Hepatocyte (in vitro differentiated cells): ENCODE measurements at regions not wholly inside any gene's neighbourhood (a gene's known extent, or its start where the extent isn't known, plus 50 kb on each side); places are given as distances from the start of the nearest gene placed in this dataset.

Experiments used
- CTCF ChIP-seq: fragments of 200-600 bp; sonication (generic); IDR thresholded peaks from 2 replicates; pipeline ENCODE4 v1.5.1; 2016; ENCODE audit warnings: antibody characterized with exemption, mild to moderate bottlenecking; ENCODE audit not compliant: poor library complexity
- EZH2 ChIP-seq: fragments of 200-600 bp; sonication (generic); IDR thresholded peaks from 2 replicates; pipeline ENCODE4 v1.6.1; 2016; ENCODE audit warnings: antibody characterized with exemption, mild to moderate bottlenecking, borderline replicate concordance
- EZH2phosphoT487 ChIP-seq: fragments of 200-600 bp; sonication (generic); IDR thresholded peaks from one replicate; pipeline ENCODE4 v1.6.1; 2018; ENCODE audit warnings: antibody characterized with exemption, mild to moderate bottlenecking, low read depth, moderate library complexity; ENCODE audit not compliant: unreplicated experiment, severe bottlenecking

GRCh38 chr14:65211341-65211987 lies 109.1 kb upstream of the MAX start:
- TF ChIP-seq CTCF: no peak
- no peak for TF ChIP-seq EZH2phosphoT487
- TF ChIP-seq EZH2: no peak
